Medulla oblongata (tissue), 1 donor: ENCODE measurements at regions not wholly inside any gene's neighbourhood (a gene's known extent, or its start where the extent isn't known, plus 50 kb on each side); places are given as distances from the start of the nearest gene placed in this dataset.
"Not testable (repeated sequence)": the region's sequence is repeated elsewhere in the genome, so short reads cannot be mapped to it uniquely, and the experiment has no call there.

Experiments
- DNase-seq: peaks from one replicate; pipeline ENCODE4 v3.0.0-alpha.2; 2015; ENCODE audit errors: extremely low spot score

DNA sequence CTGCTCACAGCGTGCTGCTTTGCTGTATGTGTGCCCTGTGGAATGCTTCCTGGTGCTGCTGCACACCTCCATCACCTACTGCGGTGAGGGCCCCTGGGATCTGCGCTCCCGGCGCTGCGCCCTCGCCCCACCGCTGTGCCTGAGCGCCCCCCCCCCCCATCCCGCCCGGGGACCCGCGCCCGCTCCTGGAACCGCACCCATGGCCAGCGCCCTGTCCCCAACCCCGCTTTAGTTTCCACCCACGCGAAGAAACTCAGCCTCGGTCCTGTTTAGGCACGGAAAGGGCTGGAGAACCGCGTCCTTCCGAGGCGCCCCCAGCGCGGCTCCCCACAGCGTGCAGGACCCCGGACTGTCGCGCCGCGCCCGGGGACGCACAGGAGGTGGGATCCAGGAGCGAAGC is 265.5 kb downstream of the POTEB3 start:
- not testable (repeated sequence) for DNase-seq

DNA sequence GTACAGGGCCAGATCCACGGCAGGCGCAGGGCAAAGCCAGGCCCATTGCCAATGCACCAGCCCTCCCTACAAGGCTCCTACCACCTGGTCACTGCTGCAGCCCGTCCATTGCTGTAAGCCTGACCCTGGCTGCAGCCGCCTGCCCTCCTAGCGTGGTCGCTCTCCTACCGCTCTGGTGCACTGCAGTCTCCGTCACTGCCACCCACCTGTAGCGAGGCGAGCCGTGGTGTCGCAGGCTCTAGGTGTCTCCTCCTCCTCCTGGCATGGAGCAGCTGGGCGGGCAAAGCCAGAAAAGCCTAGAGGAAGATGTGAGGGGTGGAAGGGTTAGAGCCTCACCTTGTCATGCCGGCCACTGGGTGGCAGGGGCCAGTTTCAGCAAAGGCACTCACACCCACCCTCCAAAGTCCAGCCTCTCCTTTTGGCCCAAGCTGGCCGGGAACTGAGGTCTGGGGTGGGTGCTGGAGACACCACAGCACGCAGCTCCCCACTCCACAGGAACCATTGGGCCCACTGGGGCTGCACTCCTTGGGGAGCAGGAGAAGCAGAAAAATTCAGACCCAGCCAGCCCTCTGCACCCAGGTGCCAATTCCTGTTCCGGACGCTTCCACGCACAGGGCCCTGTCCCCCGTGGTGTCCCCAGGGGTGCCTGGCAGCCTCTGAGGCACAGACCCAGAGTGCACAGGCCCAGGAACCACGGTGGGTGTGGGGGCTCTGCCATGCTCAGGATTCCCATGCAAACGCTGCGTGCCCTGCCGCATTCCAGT is 285.3 kb upstream of the POTEB2 start:
- DNase-seq, result not testable (repeated sequence)

DNA sequence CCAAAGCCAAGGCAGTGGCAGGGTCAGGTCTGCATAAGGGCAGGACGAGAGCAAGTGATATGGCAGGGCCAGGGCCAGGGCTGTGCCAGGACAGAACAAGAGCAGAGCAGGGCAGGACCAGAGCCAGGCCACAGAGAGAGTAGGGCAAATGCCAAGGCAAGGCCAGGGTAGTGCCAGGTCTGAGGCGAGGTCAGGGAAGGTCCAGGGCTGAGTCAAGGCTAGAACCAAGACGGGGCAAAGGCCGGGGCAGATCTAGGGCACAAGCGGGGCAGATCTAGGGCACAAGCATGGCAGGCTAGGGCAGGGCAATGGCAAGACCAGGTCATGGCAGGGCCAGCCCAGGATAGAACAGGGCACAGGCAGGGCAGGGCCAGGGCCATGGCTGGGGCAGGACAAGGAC is 282.0 kb upstream of the POTEB2 start:
- not testable (repeated sequence) for DNase-seq

DNA sequence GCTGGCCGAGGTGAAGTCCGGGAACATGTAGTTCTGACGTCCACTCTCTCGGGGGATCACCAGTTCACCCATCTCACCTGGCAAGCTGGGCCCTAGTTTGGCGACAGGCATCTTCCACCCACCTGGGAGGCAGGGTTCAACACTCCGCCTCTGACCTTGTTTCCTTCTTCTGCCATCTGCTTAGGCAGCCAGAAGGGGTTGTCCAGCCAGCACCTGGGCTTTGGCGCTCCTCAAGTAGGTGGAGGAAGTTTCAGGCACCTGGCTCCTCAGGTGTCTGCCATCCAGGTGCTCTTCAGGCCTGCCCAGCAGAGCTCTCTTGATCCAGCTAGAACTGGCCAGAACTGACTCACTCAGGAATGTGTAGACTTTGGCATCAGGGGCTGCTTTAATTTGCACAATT is 267.8 kb upstream of the POTEB2 start:
- DNase-seq, result not testable (repeated sequence)

DNA sequence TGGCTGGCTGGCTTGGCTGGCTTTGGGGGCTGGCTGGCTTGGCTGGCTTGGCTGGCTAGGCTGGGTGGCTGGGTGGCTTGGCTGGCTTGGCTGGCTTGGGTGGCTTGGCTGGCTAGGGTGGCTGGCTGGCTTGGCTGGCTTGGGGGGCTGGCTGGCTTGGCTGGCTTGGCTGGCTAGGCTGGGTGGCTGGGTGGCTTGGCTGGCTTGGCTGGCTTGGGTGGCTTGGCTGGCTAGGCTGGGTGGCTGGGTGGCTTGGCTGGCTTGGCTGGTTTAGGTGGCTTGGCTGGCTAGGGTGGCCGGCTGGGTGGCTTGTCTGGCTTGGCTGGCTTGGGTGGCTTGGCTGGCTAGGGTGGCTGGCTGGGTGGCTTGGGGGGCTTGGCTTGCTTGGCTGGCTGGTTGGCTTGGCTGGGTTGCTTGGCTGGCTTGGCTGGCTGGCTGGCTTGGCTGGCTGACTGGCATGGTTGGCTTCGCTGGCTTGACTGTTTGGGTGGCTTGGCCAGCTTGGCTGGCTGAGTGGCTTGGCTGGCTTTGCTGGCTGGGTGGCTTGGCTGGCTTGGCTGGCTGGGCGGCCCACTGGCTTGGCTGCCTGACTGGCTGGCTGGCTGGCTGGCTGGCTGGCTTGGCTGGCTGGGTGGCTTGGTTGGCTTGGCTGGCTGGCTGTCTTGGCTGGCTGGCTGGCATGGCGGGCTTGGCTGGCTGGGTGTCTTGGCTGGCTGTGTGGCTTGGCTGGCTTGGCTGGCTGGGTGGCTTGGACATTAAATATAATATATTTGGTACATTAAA is 246.3 kb upstream of the POTEB2 start:
- not testable (repeated sequence) for DNase-seq

DNA sequence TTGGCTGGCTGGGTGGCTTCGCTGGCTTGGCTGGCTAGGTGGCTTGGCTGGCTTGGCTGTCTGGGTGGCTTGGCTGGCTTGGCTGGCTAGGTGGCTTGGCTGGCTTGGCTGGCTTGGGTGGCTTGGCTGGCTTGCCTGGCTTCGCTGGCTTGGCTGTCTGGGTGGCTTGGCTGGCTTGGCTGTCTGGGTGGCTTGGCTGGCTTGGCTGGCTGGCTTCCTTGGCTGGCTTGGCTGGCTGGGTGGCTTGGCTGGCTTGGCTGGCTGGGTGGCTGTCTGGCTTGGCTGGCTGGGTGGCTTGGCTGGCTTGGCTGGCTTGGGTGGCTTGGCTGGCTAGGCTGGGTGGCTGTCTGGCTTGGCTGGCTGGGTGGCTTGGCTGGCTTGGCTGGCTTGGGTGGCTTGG is 245.7 kb upstream of the POTEB2 start:
- DNase-seq, result peak; percentile 1

DNA sequence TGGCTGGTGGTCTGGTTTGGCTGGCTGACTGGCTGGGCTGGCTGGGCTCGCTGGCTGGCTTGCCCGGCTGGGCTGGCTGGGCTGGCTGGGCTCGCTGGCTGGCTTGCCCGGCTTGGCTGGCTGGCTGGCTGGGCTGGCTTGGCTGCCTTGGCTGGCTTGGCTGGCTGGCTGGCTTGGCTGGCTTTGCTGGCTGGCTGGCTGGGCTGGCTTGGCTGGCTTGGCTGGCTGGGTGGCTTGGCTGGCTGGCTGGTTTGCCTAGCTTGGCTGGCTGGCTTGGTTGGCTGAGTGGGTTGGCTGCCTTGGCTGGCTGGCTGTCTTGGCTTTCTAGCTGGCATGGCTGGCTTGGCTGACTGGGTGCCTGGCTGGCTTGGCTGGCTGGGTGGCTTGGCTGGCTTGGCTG is 245.1 kb upstream of the POTEB2 start:
- DNase-seq, result not testable (repeated sequence)

DNA sequence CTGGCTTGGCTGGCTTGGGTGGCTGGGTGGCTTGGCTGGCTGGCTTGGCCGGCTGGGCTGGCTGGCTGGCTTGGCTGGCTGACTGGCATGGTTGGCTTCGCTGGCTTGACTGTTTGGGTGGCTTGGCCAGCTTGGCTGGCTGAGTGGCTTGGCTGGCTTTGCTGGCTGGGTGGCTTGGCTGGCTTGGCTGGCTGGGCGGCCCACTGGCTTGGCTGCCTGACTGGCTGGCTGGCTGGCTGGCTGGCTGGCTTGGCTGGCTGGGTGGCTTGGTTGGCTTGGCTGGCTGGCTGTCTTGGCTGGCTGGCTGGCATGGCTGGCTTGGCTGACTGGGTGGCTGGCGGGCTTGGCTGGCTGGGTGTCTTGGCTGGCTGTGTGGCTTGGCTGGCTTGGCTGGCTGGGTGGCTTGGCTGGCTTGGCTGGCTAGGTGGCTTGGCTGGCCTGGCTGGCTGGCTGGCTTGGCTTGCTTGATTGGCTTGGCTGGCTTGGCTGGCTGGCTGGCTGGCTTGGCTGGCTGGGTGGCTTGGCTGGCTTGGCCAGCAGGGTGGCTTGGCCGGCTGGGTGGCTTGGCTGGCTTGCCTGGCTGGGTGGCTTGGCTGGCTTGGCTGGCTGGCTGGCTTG is 244.2 kb upstream of the POTEB2 start:
- DNase-seq, result not testable (repeated sequence)

DNA sequence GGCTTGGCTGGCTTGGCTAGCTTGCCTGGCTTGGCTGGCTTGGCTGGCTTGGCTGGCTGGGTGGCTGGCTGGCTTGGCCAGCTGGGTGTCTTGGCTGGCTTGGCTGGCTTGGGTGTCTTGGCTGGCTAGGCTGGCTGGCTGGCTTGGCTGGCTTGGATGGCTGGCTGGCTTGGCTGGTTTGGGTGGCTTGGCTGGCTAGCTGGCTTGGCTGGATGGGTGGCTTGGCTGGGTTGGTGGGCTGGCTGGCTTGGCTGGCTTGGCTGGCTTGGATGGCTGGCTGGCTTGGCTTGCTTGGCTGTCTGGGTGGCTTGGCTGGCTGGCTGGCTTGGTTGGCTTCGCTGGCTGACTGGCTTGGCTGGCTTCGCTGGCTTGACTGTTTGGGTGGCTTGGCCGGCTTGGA is 242.3 kb upstream of the POTEB2 start:
- DNase-seq, result not testable (repeated sequence)

DNA sequence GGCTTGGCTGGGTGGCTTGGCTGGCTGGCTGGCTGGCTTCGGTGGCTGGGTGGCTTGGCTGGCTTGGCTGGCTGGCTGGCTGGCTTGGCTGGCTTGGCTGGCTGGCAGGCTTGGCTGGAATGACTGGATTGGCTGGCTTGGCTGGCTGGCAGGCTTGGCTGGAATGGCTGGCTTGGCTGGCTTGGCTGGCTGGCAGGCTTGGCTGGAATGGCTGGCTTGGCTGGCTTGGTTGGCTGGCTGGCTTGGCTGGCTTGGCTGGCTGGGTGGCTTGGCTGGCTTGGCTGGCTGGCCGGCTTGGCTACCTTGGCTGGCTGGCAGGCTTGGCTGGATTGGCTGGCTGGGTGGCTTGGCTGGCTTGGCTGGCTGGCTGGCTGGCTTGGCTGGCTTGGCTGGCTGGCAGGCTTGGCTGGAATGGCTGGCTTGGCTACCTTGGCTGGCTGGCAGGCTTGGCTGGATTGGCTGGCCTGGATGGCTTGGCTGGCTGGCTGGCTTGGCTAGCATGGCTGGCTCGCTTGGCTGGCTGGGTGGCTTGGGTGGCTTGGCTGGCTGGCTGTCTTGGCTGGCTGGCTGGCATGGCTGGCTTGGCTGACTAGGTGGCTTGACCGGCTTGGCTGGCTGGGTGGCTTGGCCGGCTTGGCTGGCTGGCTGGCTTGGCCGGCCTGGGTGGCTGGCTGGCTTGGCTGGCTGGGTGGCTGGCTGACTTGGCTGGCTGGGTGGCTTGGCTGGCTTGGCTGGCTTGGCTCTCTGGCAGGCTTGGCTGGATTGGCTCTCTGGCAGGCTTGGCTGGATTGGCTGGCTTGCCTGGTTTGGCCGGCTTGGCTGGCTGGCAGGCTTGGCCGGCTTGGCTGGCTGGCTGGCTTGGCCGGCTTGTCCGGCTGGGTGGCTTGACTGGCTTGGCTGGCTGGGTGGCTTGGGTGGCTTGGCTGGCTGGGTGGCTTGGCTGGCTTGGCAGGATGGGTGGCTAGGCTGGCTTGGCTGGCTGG is 241.6 kb upstream of the POTEB2 start:
- not testable (repeated sequence) for DNase-seq

DNA sequence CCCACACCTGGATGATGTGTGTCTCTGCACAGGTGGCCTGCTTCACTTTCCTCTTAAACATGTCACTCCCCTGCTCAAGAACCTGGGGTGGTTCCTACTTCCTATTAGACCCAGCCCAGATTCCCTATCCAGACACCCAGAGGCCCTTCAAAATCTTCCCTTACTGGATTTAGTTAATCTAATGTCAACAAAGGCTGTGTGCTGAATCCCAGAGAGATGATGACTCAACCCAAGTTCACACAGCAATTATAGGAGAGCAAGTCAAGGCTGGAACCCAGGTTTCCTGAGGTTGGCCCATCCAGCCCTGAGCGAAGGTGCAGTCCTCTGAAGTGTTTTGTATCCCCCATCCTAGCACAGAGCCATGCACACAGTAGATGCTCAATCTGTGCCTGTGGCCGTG is 230.5 kb upstream of the POTEB2 start:
- DNase-seq, result not testable (repeated sequence)

DNA sequence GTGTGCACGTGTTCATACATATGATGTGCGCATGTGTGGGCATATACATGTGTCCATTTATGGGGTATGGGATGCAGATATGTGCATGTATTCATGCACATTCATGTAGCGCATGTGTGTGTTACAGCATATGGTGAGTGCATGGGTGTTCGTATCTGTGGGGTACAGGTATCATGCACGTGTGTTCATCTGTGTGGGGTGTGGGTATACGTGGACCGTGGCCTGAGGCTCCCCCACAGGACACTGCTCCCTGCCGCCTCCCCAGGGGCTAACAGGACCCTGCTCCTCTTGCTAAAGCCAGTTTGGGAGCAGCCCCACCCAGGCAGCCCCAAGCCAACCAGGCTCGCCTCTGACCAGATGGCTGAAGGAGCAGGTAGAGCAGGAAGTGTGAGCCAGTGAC is 213.4 kb upstream of the POTEB2 start:
- DNase-seq, result not testable (repeated sequence)

DNA sequence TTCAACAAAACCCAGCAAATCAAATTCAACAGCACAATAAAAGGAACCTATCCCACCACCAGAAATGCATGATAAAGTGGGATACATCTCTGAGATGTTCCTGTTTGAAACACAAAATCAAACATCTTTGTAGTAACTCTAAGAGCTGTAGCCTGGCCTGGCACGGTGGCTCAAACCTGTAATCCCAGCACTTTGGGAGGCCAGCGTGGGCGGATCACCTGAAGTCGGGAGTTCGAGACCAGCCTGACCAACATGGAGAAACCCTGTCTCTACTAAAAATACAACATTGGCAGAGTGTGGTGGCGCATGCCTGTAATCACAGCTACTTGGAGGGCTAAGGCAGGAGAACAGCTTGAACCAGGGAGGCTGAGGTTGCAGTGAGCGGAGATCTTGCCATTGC is 202.8 kb upstream of the POTEB2 start:
- not testable (repeated sequence) for DNase-seq

DNA sequence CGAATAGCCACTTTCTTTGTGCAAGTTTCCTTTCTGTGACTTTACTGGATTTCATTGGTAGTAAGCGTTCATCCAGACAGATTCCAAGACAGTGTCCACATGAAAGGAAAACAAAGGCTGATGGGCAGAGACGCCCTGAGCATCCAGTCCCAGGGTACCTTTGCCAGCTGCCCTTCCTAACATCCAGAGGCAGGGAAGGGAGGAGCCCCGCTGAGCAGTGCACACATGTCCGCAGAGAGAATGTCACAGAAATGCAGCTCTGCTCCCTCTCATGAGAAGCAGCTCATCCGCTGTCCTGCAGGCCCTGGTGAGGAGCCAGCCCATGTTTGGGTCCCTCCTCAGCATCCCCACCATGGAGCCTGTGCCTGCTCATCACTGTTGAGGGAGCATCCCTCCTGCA is 197.4 kb upstream of the POTEB2 start:
- not testable (repeated sequence) for DNase-seq

DNA sequence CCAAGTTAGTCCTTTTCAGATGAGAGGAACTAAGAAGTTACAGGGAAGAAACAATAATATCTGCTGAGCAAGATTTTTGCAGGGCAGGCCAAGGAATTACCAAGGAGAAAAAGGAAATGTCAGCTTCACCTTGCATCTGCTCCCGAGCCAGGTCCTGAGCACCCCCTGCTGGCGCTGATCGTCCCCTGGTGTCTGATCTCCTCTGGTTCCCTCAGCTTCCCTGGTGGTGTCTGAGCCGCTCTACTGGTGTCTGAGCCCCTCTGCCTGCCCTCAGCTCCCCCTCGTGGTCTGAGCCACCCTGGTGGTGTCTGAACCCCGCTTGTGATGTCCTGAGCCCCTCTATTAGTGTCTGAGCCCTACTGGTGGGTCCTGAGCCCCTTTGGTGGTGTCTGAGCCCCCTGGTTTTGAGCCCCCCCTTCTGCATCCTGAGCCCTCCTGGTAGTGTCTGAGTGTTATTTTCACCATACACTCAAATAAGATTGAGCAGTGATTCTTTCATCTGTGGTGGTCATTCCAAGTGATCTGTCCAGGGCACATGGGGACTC is 196.6 kb upstream of the POTEB2 start:
- not testable (repeated sequence) for DNase-seq

DNA sequence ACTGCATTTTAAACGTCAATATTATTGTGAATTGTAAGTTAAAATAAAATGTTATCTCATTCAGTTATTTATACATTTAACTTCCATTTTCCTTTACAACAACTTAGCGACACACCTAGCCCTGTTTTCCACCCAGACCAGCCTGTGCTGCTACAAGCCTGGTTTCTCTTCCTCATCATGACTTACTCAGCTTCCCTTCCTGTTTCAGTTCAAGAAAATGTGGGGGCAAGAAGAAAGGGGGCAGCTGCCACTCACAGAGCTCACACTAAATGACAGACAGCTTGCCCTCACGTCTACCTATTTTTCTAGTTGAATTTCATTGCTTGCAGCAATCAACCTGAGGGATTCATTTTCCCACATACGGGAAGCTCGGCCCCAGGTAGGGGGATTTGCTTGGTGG is 185.8 kb upstream of the POTEB2 start:
- not testable (repeated sequence) for DNase-seq

DNA sequence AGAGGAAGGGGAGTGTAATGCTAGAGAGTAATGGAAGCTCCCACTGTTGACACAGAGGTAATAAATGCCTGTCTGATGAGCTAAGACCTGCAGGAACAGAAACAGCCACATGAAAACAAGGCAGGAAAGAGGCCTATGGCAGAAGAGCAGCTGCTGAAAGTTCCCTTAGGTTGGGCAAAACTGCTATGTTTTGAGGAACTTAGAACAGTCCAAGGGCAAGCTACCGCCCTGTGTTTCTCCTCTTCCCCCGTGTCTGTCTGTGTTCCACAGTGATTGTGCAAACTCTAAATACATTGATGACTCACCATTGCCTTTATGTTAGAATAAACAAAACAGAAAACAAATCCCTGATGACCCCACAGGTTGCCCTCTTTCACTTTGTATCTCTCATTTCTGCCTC is 165.6 kb upstream of the POTEB2 start:
- DNase-seq, result not testable (repeated sequence)

DNA sequence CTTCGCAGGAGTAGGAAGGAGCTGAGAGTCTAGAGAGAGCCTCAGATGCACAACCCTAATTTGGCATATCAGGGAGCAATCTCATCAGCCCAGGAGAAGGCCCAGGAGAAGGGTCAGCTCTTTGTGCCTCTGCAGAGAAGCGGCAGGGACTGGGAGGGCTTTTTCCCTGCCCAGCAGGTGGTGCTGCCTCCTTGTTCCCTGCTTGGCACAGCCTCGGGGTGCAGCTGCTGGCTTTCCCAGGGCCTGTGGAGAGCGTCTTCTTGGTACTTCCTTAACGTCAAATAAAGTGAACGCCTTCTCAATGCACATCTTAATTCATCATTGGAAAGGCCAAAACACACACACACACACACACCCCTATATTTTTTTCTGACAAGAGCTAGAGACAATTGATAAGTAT is 162.9 kb upstream of the POTEB2 start:
- not testable (repeated sequence) for DNase-seq

DNA sequence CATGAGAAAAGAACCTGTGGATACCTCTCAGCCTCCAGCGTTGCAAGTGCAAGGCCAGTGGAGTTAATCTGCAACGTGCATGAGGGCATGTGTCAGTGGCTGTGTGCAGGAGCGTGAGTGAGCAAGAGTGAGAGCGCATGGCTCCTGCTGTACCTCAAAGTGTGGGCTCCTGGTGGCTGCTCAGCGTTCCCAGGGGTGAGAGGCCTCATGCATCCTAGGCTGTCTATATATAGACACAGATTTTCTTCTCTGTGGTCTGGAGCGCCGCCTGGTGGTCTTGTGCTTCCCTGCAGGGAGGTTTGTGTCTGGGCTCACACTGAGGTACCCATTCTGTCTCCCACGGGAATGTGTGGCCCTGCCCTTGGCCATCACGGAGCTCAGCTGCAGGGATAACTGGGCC is 161.8 kb upstream of the POTEB2 start:
- DNase-seq, result not testable (repeated sequence)

DNA sequence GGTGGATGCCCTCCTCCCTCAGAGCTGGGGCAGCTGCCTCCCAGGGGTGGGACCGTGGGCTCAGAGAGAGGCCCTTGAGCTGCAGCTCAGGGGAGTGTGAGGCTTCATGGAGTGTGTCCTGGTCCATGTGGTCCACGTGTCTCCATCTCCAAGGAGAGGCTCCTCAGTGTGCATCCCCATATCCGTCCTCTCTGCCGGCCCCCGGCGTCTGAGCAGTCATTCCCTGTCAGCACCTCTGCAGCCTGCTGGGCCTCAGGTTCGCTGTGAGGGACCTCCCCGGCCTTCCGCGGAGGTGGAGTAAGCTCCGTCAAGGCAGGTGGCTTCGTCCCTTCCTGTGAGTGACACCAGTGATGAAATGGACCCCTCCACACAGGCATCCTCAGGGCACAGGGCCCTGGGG is 160.7 kb upstream of the POTEB2 start:
- not testable (repeated sequence) for DNase-seq
